Liver (tissue), 3 donors: ENCODE measurements at regions not wholly inside any gene's neighbourhood (a gene's known extent, or its start where the extent isn't known, plus 50 kb on each side); places are given as distances from the start of the nearest gene placed in this dataset.

Source experiments
- ATF3 ChIP-seq: IDR thresholded peaks from 2 replicates; pipeline ENCODE4 v1.6.1; 2016; ENCODE audit warnings: antibody characterized with exemption
- CTCF ChIP-seq: fragments of 150-350 bp; IDR thresholded peaks from 2 replicates; pipeline ENCODE4 v1.5.1; 2017; ENCODE audit warnings: improper control_type of control experiment, low read depth, low read length; ENCODE audit not compliant: missing input control
- EGR1 ChIP-seq, 2 donors: IDR thresholded peaks; 2 replicates each; pipeline ENCODE4 v1.6.1; 2016 to 2018; ENCODE audit warnings: antibody characterized with exemption in 2 of 2, low read depth in 2 of 2
- GABPA ChIP-seq, 2 donors: IDR thresholded peaks in 1 of 2; conservative IDR thresholded peaks in 1 of 2; 2 replicates each; pipeline ENCODE4 v1.6.1; 2016; ENCODE audit warnings: antibody characterized with exemption in 2 of 2, mild to moderate bottlenecking in 1 of 2, moderate library complexity in 1 of 2
- HNF4A ChIP-seq, 2 donors: conservative IDR thresholded peaks; 2 replicates each; pipeline ENCODE4 v1.6.1; 2016; ENCODE audit warnings: antibody characterized with exemption in 2 of 2, mild to moderate bottlenecking in 2 of 2
- MAX ChIP-seq: IDR thresholded peaks from 2 replicates; pipeline ENCODE4 v1.6.1; 2016; ENCODE audit warnings: antibody characterized with exemption
- NR2F2 ChIP-seq: IDR thresholded peaks from 2 replicates; pipeline ENCODE4 v1.6.1; 2016; ENCODE audit warnings: antibody characterized with exemption
- RAD21 ChIP-seq, 2 donors: IDR thresholded peaks; 2 replicates each; pipeline ENCODE4 v1.6.1; 2016; ENCODE audit warnings: antibody characterized with exemption in 2 of 2, mild to moderate bottlenecking in 2 of 2
- REST ChIP-seq: IDR thresholded peaks from 2 replicates; pipeline ENCODE4 v1.6.1; 2016; ENCODE audit warnings: antibody characterized with exemption, mild to moderate bottlenecking
- SP1 ChIP-seq: IDR thresholded peaks from 2 replicates; pipeline ENCODE4 v1.6.1; 2018; ENCODE audit warnings: antibody characterized with exemption, mild to moderate bottlenecking
- TAF1 ChIP-seq: conservative IDR thresholded peaks from 2 replicates; pipeline ENCODE4 v1.6.1; 2016; ENCODE audit warnings: antibody characterized with exemption, mild to moderate bottlenecking
- YY1 ChIP-seq: IDR thresholded peaks from 2 replicates; pipeline ENCODE4 v1.6.1; 2016; ENCODE audit warnings: antibody characterized with exemption, mild to moderate bottlenecking
- ZBTB33 ChIP-seq: IDR thresholded peaks from 2 replicates; pipeline ENCODE4 v1.6.1; 2016; ENCODE audit warnings: antibody characterized with exemption
- donor health status: healthy.
- donor health status: healthy.

- TF ChIP-seq CTCF (no peak), MAX (no peak), NR2F2 (no peak), ATF3 (no peak), RAD21 (IDR thresholded peaks at IDR 0.05) (no peak), SP1 (no peak), REST (no peak), GABPA (IDR thresholded peaks at IDR 0.05 in 1 of 2, conservative IDR thresholded peaks at IDR 0.05 in 1 of 2) (no peak), EGR1 (IDR thresholded peaks at IDR 0.05; ENCODE audit: low read depth in 2 of 2) (no peak), YY1 (no peak), TAF1 (no peak), HNF4A (conservative IDR thresholded peaks at IDR 0.05) (no peak), ZBTB33 (no peak)
Measured at GRCh38 chr3:64814351-64814750, 126.6 kb upstream of the ADAMTS9 start.
